ENCODE measurements at regions not wholly inside any gene's neighbourhood (a gene's known extent, or its start where the extent isn't known, plus 50 kb on each side); places are given as distances from the start of the nearest gene placed in this dataset.

DNA sequence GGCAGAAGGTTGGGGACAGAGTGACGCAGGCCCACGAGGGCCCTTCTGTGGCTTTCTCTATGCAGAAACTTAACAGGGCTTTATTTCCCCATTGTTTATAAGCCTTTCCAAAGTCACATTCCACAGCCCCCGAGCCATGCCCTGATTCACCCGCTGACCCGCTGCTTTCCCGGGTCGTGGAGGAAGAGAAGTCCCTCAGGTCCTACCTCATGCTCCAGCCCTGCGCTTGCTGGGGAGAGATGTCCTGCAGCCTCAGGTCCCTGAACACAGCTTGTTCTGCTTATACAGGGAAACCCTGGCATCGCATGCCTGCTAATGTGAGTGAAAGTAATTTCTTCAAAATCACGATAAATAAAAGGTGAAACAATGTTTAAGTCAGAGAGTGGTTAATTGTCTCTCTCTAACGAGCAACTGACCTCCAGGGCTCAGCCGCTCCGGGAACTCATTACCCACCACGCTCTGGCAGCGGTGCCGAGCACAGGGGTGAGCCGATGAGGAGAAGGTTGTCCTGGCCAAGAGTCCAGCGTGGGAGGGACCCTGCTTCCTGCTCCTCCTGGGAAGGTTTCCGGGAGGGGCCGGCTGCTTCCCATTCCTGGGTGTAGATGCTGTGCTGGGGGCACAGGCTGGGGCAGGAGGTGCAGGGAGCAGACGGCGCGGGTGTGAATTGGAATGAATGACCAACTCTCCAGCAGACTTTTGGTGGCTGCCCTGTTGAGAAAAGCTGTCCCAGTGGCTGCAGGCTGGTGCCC lies 595.2 kb downstream of the BRD1 start:
- DNase-seq (ENCODE audit: low read depth in 1 of 2, low spot score in 1 of 2), result no peak
- H3K27ac ChIP-seq, result no peak overlapping the region
- TF ChIP-seq, protein P1, sequence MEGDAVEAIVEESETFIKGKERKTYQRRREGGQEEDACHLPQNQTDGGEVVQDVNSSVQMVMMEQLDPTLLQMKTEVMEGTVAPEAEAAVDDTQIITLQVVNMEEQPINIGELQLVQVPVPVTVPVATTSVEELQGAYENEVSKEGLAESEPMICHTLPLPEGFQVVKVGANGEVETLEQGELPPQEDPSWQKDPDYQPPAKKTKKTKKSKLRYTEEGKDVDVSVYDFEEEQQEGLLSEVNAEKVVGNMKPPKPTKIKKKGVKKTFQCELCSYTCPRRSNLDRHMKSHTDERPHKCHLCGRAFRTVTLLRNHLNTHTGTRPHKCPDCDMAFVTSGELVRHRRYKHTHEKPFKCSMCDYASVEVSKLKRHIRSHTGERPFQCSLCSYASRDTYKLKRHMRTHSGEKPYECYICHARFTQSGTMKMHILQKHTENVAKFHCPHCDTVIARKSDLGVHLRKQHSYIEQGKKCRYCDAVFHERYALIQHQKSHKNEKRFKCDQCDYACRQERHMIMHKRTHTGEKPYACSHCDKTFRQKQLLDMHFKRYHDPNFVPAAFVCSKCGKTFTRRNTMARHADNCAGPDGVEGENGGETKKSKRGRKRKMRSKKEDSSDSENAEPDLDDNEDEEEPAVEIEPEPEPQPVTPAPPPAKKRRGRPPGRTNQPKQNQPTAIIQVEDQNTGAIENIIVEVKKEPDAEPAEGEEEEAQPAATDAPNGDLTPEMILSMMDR (IDR thresholded peaks at IDR 0.05; ENCODE audit: low read depth, low read length), result no peak
- H3K9me3 ChIP-seq (ENCODE audit: low read depth), result no peaks in the 10 kb centered on the region
- H3K36me3 ChIP-seq, result no peaks in the 10 kb centered on the region
- no peak overlapping the region for H3K4me3 ChIP-seq
- no peaks in the 10 kb centered on the region for H3K4me1 ChIP-seq (ENCODE audit: low read depth)
- no peaks in the 10 kb centered on the region for H3K27me3 ChIP-seq

DNA sequence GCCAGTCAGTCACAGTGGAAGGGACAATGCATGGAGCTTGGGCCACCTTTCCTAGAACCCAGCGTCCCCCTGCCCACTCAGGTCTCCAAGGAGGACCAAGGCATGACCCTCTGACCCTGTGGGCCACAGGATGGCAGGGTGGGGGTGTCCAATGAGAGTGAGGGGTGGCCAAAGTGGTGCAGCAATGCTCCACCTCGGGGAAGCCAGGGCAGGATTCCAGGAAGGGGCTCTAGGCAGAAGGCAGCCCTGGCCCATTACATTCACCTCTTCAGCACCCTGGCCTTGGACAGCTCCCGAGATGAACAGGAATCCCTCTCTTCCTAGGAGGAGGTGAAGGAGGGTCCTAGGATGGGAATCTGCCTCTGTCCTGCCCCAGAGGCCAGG lies 597.5 kb downstream of the BRD1 start:
- H3K36me3 ChIP-seq, result no peaks in the 10 kb centered on the region
- no peaks in the 10 kb centered on the region for H3K4me1 ChIP-seq (ENCODE audit: low read depth)
- no peak overlapping the region for H3K27ac ChIP-seq
- H3K27me3 ChIP-seq, result no peaks in the 10 kb centered on the region
- TF ChIP-seq, protein P1 (IDR thresholded peaks at IDR 0.05; ENCODE audit: low read depth, low read length), result no peak
- H3K9me3 ChIP-seq (ENCODE audit: low read depth), result no peaks in the 10 kb centered on the region
- peak in 1 of 2 donors; percentile 66 for DNase-seq (ENCODE audit: low read depth in 1 of 2, low spot score in 1 of 2)
- H3K4me3 ChIP-seq, result no peak overlapping the region

DNA sequence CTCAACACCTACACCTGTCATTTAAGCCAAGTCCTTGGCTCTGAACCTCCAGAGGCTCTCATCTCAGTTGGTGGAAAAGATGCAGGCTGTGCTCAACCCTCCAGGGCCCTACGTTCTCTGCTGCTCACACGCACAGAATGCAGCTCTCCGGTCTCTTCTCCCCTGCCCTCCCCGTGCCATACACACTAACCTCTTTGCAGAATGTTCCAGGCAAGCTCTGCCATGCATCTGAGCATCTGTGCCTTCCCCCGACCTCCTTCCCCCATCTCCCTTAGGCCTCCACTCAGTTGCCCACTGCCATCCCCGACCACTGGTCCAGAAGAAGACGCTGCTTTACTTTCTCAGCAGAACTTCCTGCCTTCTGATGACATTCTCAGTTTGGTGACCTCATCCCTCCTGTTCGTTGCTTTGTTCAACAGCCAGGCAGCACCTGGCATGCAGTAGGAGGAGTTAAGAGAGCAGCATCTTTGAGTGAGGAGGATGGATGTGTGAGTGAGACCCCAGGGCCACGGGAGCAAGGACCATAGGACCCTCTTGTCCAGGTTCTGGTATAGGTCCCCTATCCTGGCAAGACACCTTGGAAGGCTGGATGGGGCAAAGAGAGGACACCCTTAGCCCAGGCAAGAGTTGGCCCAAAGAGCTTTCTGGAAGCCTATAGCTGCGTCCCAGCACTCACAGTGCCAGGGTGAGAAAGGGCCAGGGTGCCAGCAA lies 598.0 kb downstream of the BRD1 start:
- Histone ChIP-seq H3K9me3 (ENCODE audit: low read depth) (no peaks in the 10 kb centered on the region), H3K36me3 (no peaks in the 10 kb centered on the region), H3K27me3 (no peaks in the 10 kb centered on the region), H3K4me3 (no peak overlapping the region), H3K4me1 (ENCODE audit: low read depth) (no peaks in the 10 kb centered on the region), H3K27ac (no peak overlapping the region)
- TF ChIP-seq, protein P1 (IDR thresholded peaks at IDR 0.05; ENCODE audit: low read depth, low read length), result no peak
- no peak for DNase-seq (ENCODE audit: low read depth in 1 of 2, low spot score in 1 of 2)

DNA sequence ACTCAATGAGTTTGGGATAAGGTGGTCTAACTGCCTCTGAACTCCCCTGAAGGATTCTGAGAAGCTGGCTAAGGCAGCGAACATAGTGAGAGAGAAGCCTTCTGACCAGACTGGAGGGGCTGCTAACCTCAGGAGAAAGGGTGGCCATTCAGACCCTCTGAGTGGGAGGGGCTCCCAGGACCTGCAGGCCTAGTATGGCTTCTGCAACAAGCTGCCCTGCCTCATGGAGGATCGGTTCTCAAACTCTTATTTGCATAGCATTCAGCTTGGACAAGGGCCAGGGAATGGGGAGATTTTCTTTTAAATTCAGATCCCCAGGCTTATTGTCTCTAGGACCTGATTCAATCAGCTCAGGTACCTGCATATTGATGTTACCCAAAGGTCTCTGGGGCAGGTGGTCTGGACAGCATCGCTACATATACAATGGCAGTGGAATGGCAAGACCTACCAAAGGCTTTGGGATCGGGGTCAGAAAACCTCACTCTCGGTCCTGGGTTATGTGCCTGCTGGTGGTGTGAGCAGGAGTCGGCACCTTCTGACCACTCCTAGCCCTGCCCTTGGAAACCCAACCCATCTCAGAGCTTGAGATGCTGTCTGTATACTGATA lies 599.1 kb downstream of the BRD1 start:
- Histone ChIP-seq H3K4me1 (ENCODE audit: low read depth) (no peaks in the 10 kb centered on the region), H3K4me3 (no peak overlapping the region), H3K27me3 (no peaks in the 10 kb centered on the region), H3K9me3 (ENCODE audit: low read depth) (no peaks in the 10 kb centered on the region), H3K27ac (no peak overlapping the region), H3K36me3 (no peaks in the 10 kb centered on the region)
- TF ChIP-seq, protein P1 (IDR thresholded peaks at IDR 0.05; ENCODE audit: low read depth, low read length), result no peak
- no peak for DNase-seq (ENCODE audit: low read depth in 1 of 2, low spot score in 1 of 2)

DNA sequence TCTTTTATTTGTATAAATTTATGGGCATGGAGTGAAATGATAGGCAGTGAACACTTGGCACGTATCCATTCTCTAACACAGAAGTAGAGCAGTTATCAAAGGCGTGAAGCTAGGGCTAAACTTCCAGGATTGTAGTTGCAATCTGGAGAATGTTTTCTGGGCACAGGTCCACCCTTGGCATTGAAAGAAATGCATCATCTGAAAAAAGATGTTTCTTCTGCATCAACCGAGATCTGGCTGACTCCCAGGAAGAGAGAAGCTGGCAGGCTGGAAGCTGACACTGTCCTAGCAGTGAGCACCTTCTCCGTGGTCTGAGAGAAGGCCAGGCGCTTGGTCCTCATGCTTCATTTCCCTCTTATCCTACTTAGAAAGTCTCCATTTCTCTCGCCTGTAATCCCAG lies 600.0 kb downstream of the BRD1 start:
- no peaks in the 10 kb centered on the region for H3K4me1 ChIP-seq (ENCODE audit: low read depth)
- no peak overlapping the region for H3K4me3 ChIP-seq
- H3K27me3 ChIP-seq, result no peaks in the 10 kb centered on the region
- no peak for DNase-seq (ENCODE audit: low read depth in 1 of 2, low spot score in 1 of 2)
- H3K27ac ChIP-seq, result no peak overlapping the region
- H3K36me3 ChIP-seq, result no peaks in the 10 kb centered on the region
- no peaks in the 10 kb centered on the region for H3K9me3 ChIP-seq (ENCODE audit: low read depth)
- TF ChIP-seq, protein P1 (IDR thresholded peaks at IDR 0.05; ENCODE audit: low read depth, low read length), result no peak
